ENCODE measurements at regions not wholly inside any gene's neighbourhood (a gene's known extent, or its start where the extent isn't known, plus 50 kb on each side); places are given as distances from the start of the nearest gene placed in this dataset.

DNA sequence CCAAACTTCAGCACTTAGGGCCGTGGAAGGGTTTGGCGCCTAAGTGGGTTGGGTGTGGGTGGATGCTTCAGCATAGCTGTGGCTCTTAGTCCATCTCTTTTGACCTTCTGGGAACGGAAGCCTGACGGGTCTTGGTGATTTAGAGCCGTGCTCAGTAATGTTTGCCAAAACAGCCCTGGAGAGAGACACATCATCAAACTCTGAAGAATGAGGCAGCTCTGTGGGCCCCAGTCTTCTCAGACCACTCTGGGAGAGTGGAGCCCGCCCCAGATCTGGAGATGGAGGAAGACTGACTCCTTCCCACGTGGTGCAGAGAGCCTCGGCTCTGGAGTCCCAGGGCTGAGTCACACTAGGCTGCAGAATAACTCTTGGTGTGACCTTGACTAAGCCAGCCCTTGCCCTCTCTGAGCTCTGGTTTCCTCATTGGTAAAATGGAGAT, 168.9 kb downstream of the C11orf91 start:
- FAIRE-seq = no peak
- Histone ChIP-seq H4K20me1 (replicated peaks; ENCODE audit: control insufficient read depth, insufficient read depth, low read length) (no peaks in the 10 kb centered on the region), H3K4me3 (no peak overlapping the region), H3K27ac (ENCODE audit: extremely low read depth, low read depth, low read length) (no peak overlapping the region), H3K9me3 (replicated peaks; ENCODE audit: control insufficient read depth, insufficient read depth, low read depth, low read length) (no peaks in the 10 kb centered on the region), H3K79me2 (ENCODE audit: control insufficient read depth, insufficient read depth, low read length) (no peaks in the 10 kb centered on the region), H3K9ac (ENCODE audit: insufficient read depth in 1 of 2, low read depth in 2 of 2, low read length in 2 of 2) (no peak overlapping the region), H3K36me3 (ENCODE audit: control insufficient read depth, insufficient read depth, low read length) (no peaks in the 10 kb centered on the region), H3K9me1 (ENCODE audit: control insufficient read depth, insufficient read depth, low read length) (no peaks in the 10 kb centered on the region), H3K4me1 (replicated peaks in 1 of 2; ENCODE audit: control insufficient read depth in 2 of 2, insufficient read depth in 2 of 2, low read length in 2 of 2) (no peaks in the 10 kb centered on the region), H2AFZ (ENCODE audit: low read depth, low read length) (no peak overlapping the region), H3K27me3 (ENCODE audit: control insufficient read depth in 2 of 2, insufficient read depth in 2 of 2, low read length in 2 of 2) (peaks cover 0 to 13% of the 10 kb centered on the region in 2 experiments; a peak in 2 of 5 replicates), H3K4me2 (ENCODE audit: insufficient read depth, low read length) (no peak overlapping the region)
- 2% methylated on average over 8 of the region's 8 CpGs for WGBS (ENCODE audit: insufficient coverage, low coverage, missing lambda C conversion rate)
- ATAC-seq = no peak
- BruUV-seq (replicated peaks) = no TSS peak
- in situ Hi-C loops (cut with MboI) = no loop called here
- no peak for DNase-seq (ENCODE audit: extremely low read depth in 1 of 4, low spot score in 3 of 4)
- intact Hi-C loops (cut with micrococcal nuclease) = no loop called here
- ChIA-PET CTCF (ENCODE audit: low intra/inter-chr PET ratio) (no interaction called here), POLR2A (no interaction called here)
- TF ChIP-seq TAF1 (IDR thresholded peaks at IDR 0.05; ENCODE audit: control insufficient read depth, extremely low read depth, insufficient read depth, low read length, severe bottlenecking) = no peak

- peaks cover 0 to 13% of the 10 kb centered on the region in 2 experiments; a peak in 2 of 5 replicates for H3K27me3 ChIP-seq (ENCODE audit: control insufficient read depth in 2 of 2, insufficient read depth in 2 of 2, low read length in 2 of 2)
- no peaks in the 10 kb centered on the region for H3K36me3 ChIP-seq (ENCODE audit: control insufficient read depth, insufficient read depth, low read length)
- CTCF ChIA-PET (ENCODE audit: low intra/inter-chr PET ratio) = no interaction called here
- no peak overlapping the region for H2AFZ ChIP-seq (ENCODE audit: low read depth, low read length)
- H4K20me1 ChIP-seq (replicated peaks; ENCODE audit: control insufficient read depth, insufficient read depth, low read length) = no peaks in the 10 kb centered on the region
- ATAC-seq (no peak), FAIRE-seq (no peak), DNase-seq (ENCODE audit: extremely low read depth in 1 of 4, low spot score in 3 of 4) (no peak)
- no peak overlapping the region for H3K9ac ChIP-seq (ENCODE audit: insufficient read depth in 1 of 2, low read depth in 2 of 2, low read length in 2 of 2)
- POLR2A ChIA-PET = no interaction called here
- no peaks in the 10 kb centered on the region for H3K4me1 ChIP-seq (replicated peaks in 1 of 2; ENCODE audit: control insufficient read depth in 2 of 2, insufficient read depth in 2 of 2, low read length in 2 of 2)
- no peak overlapping the region for H3K4me2 ChIP-seq (ENCODE audit: insufficient read depth, low read length)
- intact Hi-C loops (cut with micrococcal nuclease) (no loop called here), in situ Hi-C loops (cut with MboI) (no loop called here)
- H3K27ac ChIP-seq (ENCODE audit: extremely low read depth, low read depth, low read length) = no peak overlapping the region
- no TSS peak for BruUV-seq (replicated peaks)
- H3K9me1 ChIP-seq (ENCODE audit: control insufficient read depth, insufficient read depth, low read length) = no peaks in the 10 kb centered on the region
- WGBS (ENCODE audit: insufficient coverage, low coverage, missing lambda C conversion rate) = 2% methylated on average over 5 of the region's 5 CpGs
- H3K9me3 ChIP-seq (replicated peaks; ENCODE audit: control insufficient read depth, insufficient read depth, low read depth, low read length) = no peaks in the 10 kb centered on the region
- H3K4me3 ChIP-seq = no peak overlapping the region
- TF ChIP-seq, protein P1, sequence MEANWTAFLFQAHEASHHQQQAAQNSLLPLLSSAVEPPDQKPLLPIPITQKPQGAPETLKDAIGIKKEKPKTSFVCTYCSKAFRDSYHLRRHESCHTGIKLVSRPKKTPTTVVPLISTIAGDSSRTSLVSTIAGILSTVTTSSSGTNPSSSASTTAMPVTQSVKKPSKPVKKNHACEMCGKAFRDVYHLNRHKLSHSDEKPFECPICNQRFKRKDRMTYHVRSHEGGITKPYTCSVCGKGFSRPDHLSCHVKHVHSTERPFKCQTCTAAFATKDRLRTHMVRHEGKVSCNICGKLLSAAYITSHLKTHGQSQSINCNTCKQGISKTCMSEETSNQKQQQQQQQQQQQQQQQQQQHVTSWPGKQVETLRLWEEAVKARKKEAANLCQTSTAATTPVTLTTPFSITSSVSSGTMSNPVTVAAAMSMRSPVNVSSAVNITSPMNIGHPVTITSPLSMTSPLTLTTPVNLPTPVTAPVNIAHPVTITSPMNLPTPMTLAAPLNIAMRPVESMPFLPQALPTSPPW (CRISPR knock-in tag; IDR thresholded peaks at IDR 0.05) = no peak
- no peaks in the 10 kb centered on the region for H3K79me2 ChIP-seq (ENCODE audit: control insufficient read depth, insufficient read depth, low read length)
These were observed 169.8 kb downstream of the C11orf91 start for GRCh38 chr11:33530815-33531214.

Measured in K562 (cell line).